H1 (cell line): ENCODE measurements at regions not wholly inside any gene's neighbourhood (a gene's known extent, or its start where the extent isn't known, plus 50 kb on each side); places are given as distances from the start of the nearest gene placed in this dataset.

Source experiments
- RAD21 ChIP-seq, 2 experiments: IDR thresholded peaks in 1 of 2; conservative IDR thresholded peaks in 1 of 2; 2 replicates each; pipeline ENCODE4 v1.6.1; 2011; ENCODE audit warnings: low read depth in 2 of 2, low read length in 2 of 2, improper control_type of control experiment in 1 of 2, inconsistent platforms in 1 of 2, mild to moderate bottlenecking in 1 of 2, moderate library complexity in 1 of 2
- SRF ChIP-seq: IDR thresholded peaks from 2 replicates; pipeline ENCODE4 v1.6.1; 2011; ENCODE audit warnings: mild to moderate bottlenecking, low read depth, low read length, moderate library complexity
- TF ChIP-seq, protein P1 (sequence below), 3 experiments: IDR thresholded peaks; 1 replicate in 2 of 3; 2 replicates in 1 of 3; pipeline versions ENCODE4 v1.5.1 to v1.6.1; 2011; ENCODE audit warnings: low read length in 3 of 3, mild to moderate bottlenecking in 3 of 3, inconsistent platforms in 2 of 3, low read depth in 1 of 3, moderate library complexity in 1 of 3; ENCODE audit not compliant: insufficient read depth in 1 of 3; ENCODE audit errors: control extremely low read depth in 1 of 3

DNA sequence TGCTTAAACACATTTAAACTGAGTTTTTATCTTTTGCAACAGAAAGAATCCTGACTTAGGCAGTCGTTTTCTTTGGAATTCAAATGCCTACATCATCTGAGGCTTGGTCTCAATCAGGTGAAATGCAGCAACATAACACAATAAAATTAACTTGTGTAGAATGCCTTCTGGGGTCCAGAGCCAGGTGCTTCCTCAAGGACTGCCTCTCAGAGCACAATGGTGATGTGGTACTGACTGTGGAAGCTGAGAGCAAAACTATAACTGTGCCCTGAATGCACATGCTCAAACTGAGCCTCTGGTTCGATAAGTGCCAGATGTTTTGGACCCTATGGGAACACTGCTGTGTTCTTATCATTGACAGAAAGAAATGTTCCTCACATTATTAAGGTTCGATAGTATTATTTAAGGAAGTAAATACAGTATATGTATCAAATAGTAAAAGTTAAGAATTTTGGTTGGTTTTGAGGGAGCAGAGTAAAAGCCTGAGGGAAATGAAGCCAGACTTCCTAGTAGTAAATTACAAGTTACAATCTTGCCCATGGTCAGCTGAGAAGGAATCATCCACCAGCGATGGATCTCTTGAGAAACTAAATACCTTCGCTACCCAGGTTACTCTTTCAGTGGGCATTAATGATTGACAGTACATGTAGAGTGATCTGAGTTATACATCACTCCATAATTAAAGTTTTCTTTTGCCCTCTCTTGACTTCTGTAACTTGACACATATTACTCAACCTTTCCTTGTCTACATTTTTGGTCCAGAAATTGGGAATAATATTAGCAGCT, 122.9 kb upstream of the ATP2B1 start:
- no peak for TF ChIP-seq RAD21 (IDR thresholded peaks at IDR 0.05 in 1 of 2, conservative IDR thresholded peaks at IDR 0.05 in 1 of 2; ENCODE audit: low read depth in 2 of 2, low read length in 2 of 2)
- TF ChIP-seq, protein P1, sequence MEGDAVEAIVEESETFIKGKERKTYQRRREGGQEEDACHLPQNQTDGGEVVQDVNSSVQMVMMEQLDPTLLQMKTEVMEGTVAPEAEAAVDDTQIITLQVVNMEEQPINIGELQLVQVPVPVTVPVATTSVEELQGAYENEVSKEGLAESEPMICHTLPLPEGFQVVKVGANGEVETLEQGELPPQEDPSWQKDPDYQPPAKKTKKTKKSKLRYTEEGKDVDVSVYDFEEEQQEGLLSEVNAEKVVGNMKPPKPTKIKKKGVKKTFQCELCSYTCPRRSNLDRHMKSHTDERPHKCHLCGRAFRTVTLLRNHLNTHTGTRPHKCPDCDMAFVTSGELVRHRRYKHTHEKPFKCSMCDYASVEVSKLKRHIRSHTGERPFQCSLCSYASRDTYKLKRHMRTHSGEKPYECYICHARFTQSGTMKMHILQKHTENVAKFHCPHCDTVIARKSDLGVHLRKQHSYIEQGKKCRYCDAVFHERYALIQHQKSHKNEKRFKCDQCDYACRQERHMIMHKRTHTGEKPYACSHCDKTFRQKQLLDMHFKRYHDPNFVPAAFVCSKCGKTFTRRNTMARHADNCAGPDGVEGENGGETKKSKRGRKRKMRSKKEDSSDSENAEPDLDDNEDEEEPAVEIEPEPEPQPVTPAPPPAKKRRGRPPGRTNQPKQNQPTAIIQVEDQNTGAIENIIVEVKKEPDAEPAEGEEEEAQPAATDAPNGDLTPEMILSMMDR (IDR thresholded peaks at IDR 0.05; ENCODE audit: control extremely low read depth in 1 of 3, insufficient read depth in 1 of 3, low read depth in 1 of 3, low read length in 3 of 3): no peak
- no peak for TF ChIP-seq SRF
